ENCODE measurements at regions not wholly inside any gene's neighbourhood (a gene's known extent, or its start where the extent isn't known, plus 50 kb on each side); places are given as distances from the start of the nearest gene placed in this dataset.

DNA sequence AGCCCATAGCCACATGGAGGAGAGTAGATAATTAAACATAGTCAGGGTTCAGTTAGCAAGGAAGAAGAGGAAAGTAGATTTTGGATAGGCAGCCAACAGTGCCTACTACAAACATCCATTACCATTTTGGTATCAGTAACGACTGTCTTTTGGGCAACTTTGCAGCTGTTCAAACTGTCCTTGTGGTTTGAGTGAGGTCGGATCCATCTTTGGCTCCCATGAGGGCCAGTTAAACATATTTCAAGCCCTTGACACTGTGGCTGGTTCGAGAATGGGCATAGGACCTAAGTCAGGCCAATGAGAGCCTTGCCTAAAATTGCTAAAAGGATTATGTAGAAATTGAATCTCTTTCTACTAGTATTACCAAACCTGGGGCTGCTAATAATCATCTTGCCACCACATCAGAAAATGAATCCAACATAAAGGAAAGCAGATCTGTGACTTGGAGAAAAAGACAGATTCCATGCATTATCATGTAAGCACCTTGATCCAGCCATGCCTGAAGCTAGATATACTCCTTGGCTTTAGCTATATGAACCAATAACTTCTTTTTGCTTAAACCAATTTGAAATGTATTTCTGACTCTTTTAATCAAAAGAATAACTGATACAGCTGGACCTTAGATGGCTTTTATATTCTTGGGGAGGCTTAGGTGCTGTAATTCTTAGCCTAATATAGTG is 75.0 kb upstream of the STAM2 start:
- TF ChIP-seq, protein P1, sequence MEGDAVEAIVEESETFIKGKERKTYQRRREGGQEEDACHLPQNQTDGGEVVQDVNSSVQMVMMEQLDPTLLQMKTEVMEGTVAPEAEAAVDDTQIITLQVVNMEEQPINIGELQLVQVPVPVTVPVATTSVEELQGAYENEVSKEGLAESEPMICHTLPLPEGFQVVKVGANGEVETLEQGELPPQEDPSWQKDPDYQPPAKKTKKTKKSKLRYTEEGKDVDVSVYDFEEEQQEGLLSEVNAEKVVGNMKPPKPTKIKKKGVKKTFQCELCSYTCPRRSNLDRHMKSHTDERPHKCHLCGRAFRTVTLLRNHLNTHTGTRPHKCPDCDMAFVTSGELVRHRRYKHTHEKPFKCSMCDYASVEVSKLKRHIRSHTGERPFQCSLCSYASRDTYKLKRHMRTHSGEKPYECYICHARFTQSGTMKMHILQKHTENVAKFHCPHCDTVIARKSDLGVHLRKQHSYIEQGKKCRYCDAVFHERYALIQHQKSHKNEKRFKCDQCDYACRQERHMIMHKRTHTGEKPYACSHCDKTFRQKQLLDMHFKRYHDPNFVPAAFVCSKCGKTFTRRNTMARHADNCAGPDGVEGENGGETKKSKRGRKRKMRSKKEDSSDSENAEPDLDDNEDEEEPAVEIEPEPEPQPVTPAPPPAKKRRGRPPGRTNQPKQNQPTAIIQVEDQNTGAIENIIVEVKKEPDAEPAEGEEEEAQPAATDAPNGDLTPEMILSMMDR (conservative IDR thresholded peaks at IDR 0.05; ENCODE audit: low read depth, low read length): no peak
- DNase-seq (ENCODE audit: low read depth): no peak
- H3K4me3 ChIP-seq (ENCODE audit: low read depth, low read length): no peak overlapping the region

DNA sequence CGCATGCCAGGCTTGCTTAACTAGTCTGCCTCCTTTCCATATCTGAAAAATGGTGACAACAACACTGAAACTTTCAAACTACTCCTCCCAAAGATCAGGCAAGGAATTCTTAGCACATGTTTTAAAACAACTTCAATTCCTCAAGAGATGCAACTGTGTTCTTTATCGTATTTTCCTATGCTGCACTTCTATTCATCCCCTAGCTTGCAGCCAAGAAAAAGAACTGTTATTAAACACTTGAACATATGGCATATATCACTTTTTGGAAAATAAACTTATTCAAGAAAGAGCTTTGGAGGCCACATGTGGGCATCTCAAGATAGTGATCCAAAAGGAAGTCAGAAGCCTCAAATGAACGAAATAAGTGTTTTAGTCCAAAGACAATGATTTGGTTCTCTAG is 75.6 kb upstream of the STAM2 start:
- H3K4me3 ChIP-seq (ENCODE audit: low read depth, low read length): no peak overlapping the region
- TF ChIP-seq, protein P1 (conservative IDR thresholded peaks at IDR 0.05; ENCODE audit: low read depth, low read length): no peak
- DNase-seq (ENCODE audit: low read depth): no peak

DNA sequence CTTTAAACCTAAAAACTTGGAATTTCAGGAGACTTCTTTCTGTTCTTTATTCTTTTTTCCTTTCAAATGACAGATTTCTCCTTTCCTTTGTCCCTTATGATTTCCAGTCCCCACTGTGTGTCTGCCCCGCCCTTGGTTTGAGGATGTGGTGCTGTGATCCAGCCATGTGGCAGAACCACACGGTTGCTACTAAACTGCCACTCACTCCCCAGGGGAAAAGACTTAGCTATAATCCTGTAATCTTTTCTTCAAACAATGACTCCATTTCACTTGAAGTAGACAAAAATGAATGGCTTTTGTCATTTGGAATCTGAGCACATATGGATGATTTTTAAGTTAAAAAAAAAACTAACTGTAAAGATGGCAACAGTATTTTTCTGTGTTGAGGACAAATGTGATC is 76.2 kb upstream of the STAM2 start:
- no peak for DNase-seq (ENCODE audit: low read depth)
- TF ChIP-seq, protein P1 (conservative IDR thresholded peaks at IDR 0.05; ENCODE audit: low read depth, low read length): no peak
- H3K4me3 ChIP-seq (ENCODE audit: low read depth, low read length): no peak overlapping the region

- TF ChIP-seq, protein P1 (conservative IDR thresholded peaks at IDR 0.05; ENCODE audit: low read depth, low read length): no peak
- no peak for DNase-seq (ENCODE audit: low read depth)
- no peak overlapping the region for H3K4me3 ChIP-seq (ENCODE audit: low read depth, low read length)
Measured at GRCh38 chr2:152254486-152254885, 78.9 kb upstream of the STAM2 start.

GRCh38 chr2:152254976-152255375 is 79.4 kb upstream of the STAM2 start:
- no peak for DNase-seq (ENCODE audit: low read depth)
- no peak overlapping the region for H3K4me3 ChIP-seq (ENCODE audit: low read depth, low read length)
- TF ChIP-seq, protein P1 (conservative IDR thresholded peaks at IDR 0.05; ENCODE audit: low read depth, low read length): no peak

DNA sequence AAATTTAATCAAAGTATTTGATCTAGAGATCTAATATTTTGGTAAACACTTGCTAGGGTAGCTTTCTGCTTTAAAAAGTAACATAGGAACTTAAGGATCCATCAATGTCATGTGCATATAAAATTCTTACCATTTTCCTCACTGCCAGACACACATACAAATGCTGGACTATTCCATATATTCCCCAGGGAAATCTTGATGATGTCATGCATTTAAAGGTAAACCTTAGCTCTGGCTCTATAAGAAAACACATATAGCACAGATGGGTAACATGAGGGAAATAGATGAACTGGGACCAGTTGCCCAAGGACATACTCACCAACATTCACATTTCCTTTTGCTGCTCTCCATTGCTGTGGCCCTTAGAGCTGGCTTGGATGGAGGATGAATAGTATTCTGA is 79.1 kb upstream of the FMNL2 start:
- H3K4me3 ChIP-seq (ENCODE audit: low read depth, low read length): no peak overlapping the region
- TF ChIP-seq, protein P1 (conservative IDR thresholded peaks at IDR 0.05; ENCODE audit: low read depth, low read length): no peak
- DNase-seq (ENCODE audit: low read depth): no peak

- TF ChIP-seq, protein P1 (conservative IDR thresholded peaks at IDR 0.05; ENCODE audit: low read depth, low read length): no peak
- DNase-seq (ENCODE audit: low read depth): no peak
- no peak overlapping the region for H3K4me3 ChIP-seq (ENCODE audit: low read depth, low read length)
Measured at GRCh38 chr2:152260939-152261338, 74.0 kb upstream of the FMNL2 start.

Data from choroid plexus epithelial cell (primary cell).